Calu3 (cell line): ENCODE measurements at regions not wholly inside any gene's neighbourhood (a gene's known extent, or its start where the extent isn't known, plus 50 kb on each side); places are given as distances from the start of the nearest gene placed in this dataset.

Experiments
- BruUV-seq: library from RNA; stranded (reverse); fragments of 400-500 nt; replicated peaks from 2 replicates; lab custom pipeline; 2021; lab: Mats Ljungman, UMichigan
- CTCF ChIA-PET: fragments of 300-600 bp; sonication (Branson Sonifier 250); formaldehyde crosslinking; loops from one replicate; lab custom pipeline; 2022; ENCODE audit warnings: antibody characterized with exemption; lab: Charles Lee
- DNase-seq: peaks from one replicate; pipeline ENCODE4 v3.0.0; 2022
- H3K27ac Mint-ChIP-seq: one replicate; pipeline ENCODE4 v1.8.0; 2022; ENCODE audit warnings: mixed read lengths; ENCODE audit not compliant: unreplicated experiment
- H3K27me3 Mint-ChIP-seq: one replicate; pipeline ENCODE4 v1.8.0; 2022; ENCODE audit warnings: mixed read lengths; ENCODE audit not compliant: unreplicated experiment
- H3K36me3 Mint-ChIP-seq: one replicate; pipeline ENCODE4 v1.8.0; 2022; ENCODE audit warnings: mild to moderate bottlenecking, moderate library complexity, mixed read lengths; ENCODE audit not compliant: insufficient read depth, unreplicated experiment
- H3K4me1 Mint-ChIP-seq: one replicate; pipeline ENCODE4 v1.8.0; 2022; ENCODE audit warnings: mild to moderate bottlenecking, low read depth, mixed read lengths; ENCODE audit not compliant: unreplicated experiment
- H3K4me3 Mint-ChIP-seq: one replicate; pipeline ENCODE4 v1.8.0; 2022; ENCODE audit warnings: mild to moderate bottlenecking, low read depth, moderate library complexity, mixed read lengths; ENCODE audit not compliant: unreplicated experiment
- H3K9me3 Mint-ChIP-seq: one replicate; pipeline ENCODE4 v1.8.0; 2022; ENCODE audit warnings: low read depth, mixed read lengths; ENCODE audit not compliant: unreplicated experiment
- CTCF ChIP-seq: fragments of 200-600 bp; IDR thresholded peaks from one replicate; pipeline ENCODE4 v1.8.0; 2022; ENCODE audit warnings: antibody characterized with exemption; ENCODE audit not compliant: unreplicated experiment
- intact Hi-C: fragments of 100-400 bp; cut with micrococcal nuclease; formaldehyde crosslinking; loops from one replicate; pipeline ENCODE4 v1.10.0; 2022; ENCODE audit not compliant: unreplicated experiment

- no peak for TF ChIP-seq CTCF
- intact Hi-C loops: no loop called here
- no peak for DNase-seq
- Mint-ChIP-seq H3K4me3 (no peak overlapping the region), H3K4me1 (no peaks in the 10 kb centered on the region), H3K27ac (no peak overlapping the region), H3K27me3 (no peaks in the 10 kb centered on the region), H3K9me3 (peaks cover 6% of the 10 kb centered on the region), H3K36me3 (no peaks in the 10 kb centered on the region)
- BruUV-seq: no TSS peak
- CTCF ChIA-PET: no interaction called here
These were observed 505.9 kb downstream of the EIPR1 start for GRCh38 chr2:2871480-2872308.

GRCh38 chr2:2870106-2870505, 507.5 kb downstream of the EIPR1 start:
- H3K27me3 Mint-ChIP-seq: no peaks in the 10 kb centered on the region
- H3K4me1 Mint-ChIP-seq: no peaks in the 10 kb centered on the region
- CTCF ChIA-PET: no interaction called here
- H3K36me3 Mint-ChIP-seq: no peaks in the 10 kb centered on the region
- TF ChIP-seq CTCF: no peak
- no TSS peak for BruUV-seq
- intact Hi-C loops: no loop called here
- DNase-seq: no peak
- peaks cover 6% of the 10 kb centered on the region for H3K9me3 Mint-ChIP-seq
- no peak overlapping the region for H3K4me3 Mint-ChIP-seq
- no peak overlapping the region for H3K27ac Mint-ChIP-seq

- Mint-ChIP-seq H3K27ac (no peak overlapping the region), H3K27me3 (no peaks in the 10 kb centered on the region), H3K4me3 (no peak overlapping the region), H3K4me1 (no peaks in the 10 kb centered on the region), H3K9me3 (peaks cover 8% of the 10 kb centered on the region), H3K36me3 (no peaks in the 10 kb centered on the region)
- no peak for TF ChIP-seq CTCF
- CTCF ChIA-PET: no interaction called here
- intact Hi-C loops: no loop called here
- no TSS peak for BruUV-seq
- DNase-seq: no peak
These were observed 508.1 kb downstream of the EIPR1 start for GRCh38 chr2:2869553-2869952.

- Mint-ChIP-seq H3K4me1 (no peaks in the 10 kb centered on the region), H3K9me3 (peaks cover 6% of the 10 kb centered on the region), H3K27ac (no peak overlapping the region), H3K4me3 (no peak overlapping the region), H3K27me3 (no peaks in the 10 kb centered on the region), H3K36me3 (no peaks in the 10 kb centered on the region)
- no peak for TF ChIP-seq CTCF
- intact Hi-C loops: no loop called here
- no TSS peak for BruUV-seq
- CTCF ChIA-PET: no interaction called here
- DNase-seq: no peak
These were observed 509.5 kb downstream of the EIPR1 start for GRCh38 chr2:2868085-2868484.
